CD14-positive monocyte (primary cell): ENCODE measurements at regions not wholly inside any gene's neighbourhood (a gene's known extent, or its start where the extent isn't known, plus 50 kb on each side); places are given as distances from the start of the nearest gene placed in this dataset.

Experiments used
- DNase-seq, 3 donors: peaks; one replicate each; pipeline ENCODE4 v3.0.0-alpha.2; 2011 to 2022
- H2AFZ ChIP-seq: 2 replicates; pipeline ENCODE4 v1.6.0; 2012; ENCODE audit warnings: mild to moderate bottlenecking, low read depth, low read length, inconsistent platforms; ENCODE audit not compliant: insufficient read depth, poor library complexity, severe bottlenecking
- H3K27ac ChIP-seq, 2 donors: 1 replicate in 1 of 2; 2 replicates in 1 of 2; pipeline ENCODE4 v1.5.1; 2012 to 2013; ENCODE audit warnings: low read length in 2 of 2, control low read depth in 1 of 2, inconsistent platforms in 1 of 2, low read depth in 1 of 2, mild to moderate bottlenecking in 1 of 2
- H3K27me3 ChIP-seq, 2 donors: one replicate each; pipeline versions ENCODE4 v1.6.0 to v1.6.1; 2011 to 2013; ENCODE audit warnings: low read length in 2 of 2; ENCODE audit not compliant: control insufficient read depth in 2 of 2, insufficient read depth in 2 of 2
- H3K36me3 ChIP-seq, 2 donors: replicated peaks in 1 of 2; 1 replicate in 1 of 2; 2 replicates in 1 of 2; pipeline versions ENCODE4 v1.5.1 to v1.6.1; 2012 to 2013; ENCODE audit warnings: low read length in 2 of 2, control low read depth in 1 of 2, inconsistent platforms in 1 of 2, mild to moderate bottlenecking in 1 of 2; ENCODE audit not compliant: insufficient read depth in 2 of 2, control insufficient read depth in 1 of 2
- H3K4me1 ChIP-seq, 2 donors: 1 replicate in 1 of 2; 2 replicates in 1 of 2; pipeline versions ENCODE4 v1.5.1 to v1.6.1; 2012 to 2013; ENCODE audit warnings: low read length in 2 of 2, control low read depth in 1 of 2, inconsistent platforms in 1 of 2, mild to moderate bottlenecking in 1 of 2, moderate library complexity in 1 of 2; ENCODE audit not compliant: insufficient read depth in 2 of 2, control insufficient read depth in 1 of 2
- H3K4me2 ChIP-seq: replicated peaks from 2 replicates; pipeline ENCODE3; 2012; ENCODE audit warnings: low read length, moderate library complexity, mild to moderate bottlenecking; ENCODE audit not compliant: poor library complexity, severe bottlenecking; ENCODE audit errors: extremely low read depth
- H3K4me3 ChIP-seq, 3 experiments: fragments of 200-600 bp in 1 of 3; sonication (generic) in 1 of 3; replicated peaks in 1 of 3; 1 replicate in 2 of 3; 2 replicates in 1 of 3; pipeline ENCODE4 v1.5.1; 2011 to 2013; ENCODE audit warnings: low read length in 3 of 3, mild to moderate bottlenecking in 3 of 3, control low read depth in 2 of 3, low read depth in 2 of 3, inconsistent platforms in 1 of 3, moderate library complexity in 1 of 3
- H3K79me2 ChIP-seq: 2 replicates; pipeline ENCODE4 v1.6.0; 2012; ENCODE audit warnings: mild to moderate bottlenecking, control low read depth, inconsistent platforms, low read length, moderate library complexity; ENCODE audit not compliant: insufficient read depth
- H3K9ac ChIP-seq: 2 replicates; pipeline ENCODE4 v1.6.0; 2017; ENCODE audit warnings: low read length, mild to moderate bottlenecking; ENCODE audit not compliant: insufficient read depth, poor library complexity, severe bottlenecking
- H3K9me3 ChIP-seq, 2 donors: replicated peaks in 1 of 2; 1 replicate in 1 of 2; 2 replicates in 1 of 2; pipeline versions ENCODE4 v1.5.1 to v1.6.1; 2012 to 2013; ENCODE audit warnings: low read length in 2 of 2, control low read depth in 1 of 2; ENCODE audit not compliant: control insufficient read depth in 1 of 2, insufficient read depth in 1 of 2
- H4K20me1 ChIP-seq: 2 replicates; pipeline ENCODE4 v1.6.0; 2012; ENCODE audit warnings: mild to moderate bottlenecking, low read length, control low read depth, moderate library complexity; ENCODE audit not compliant: insufficient read depth
- H3K27ac Mint-ChIP-seq, 7 donors: one replicate each; pipeline ENCODE4 v1.8.0; 2020; ENCODE audit warnings: mild to moderate bottlenecking in 7 of 7, mixed read lengths in 7 of 7, moderate library complexity in 6 of 7, inconsistent platforms in 2 of 7
- H3K27me3 Mint-ChIP-seq, 3 donors: one replicate each; pipeline ENCODE4 v1.8.0; 2021 to 2022; ENCODE audit warnings: low read depth in 3 of 3, mild to moderate bottlenecking in 3 of 3, mixed read lengths in 3 of 3, moderate library complexity in 3 of 3, inconsistent platforms in 1 of 3
- H3K36me3 Mint-ChIP-seq, 2 donors: one replicate each; pipeline ENCODE4 v1.8.0; 2020; ENCODE audit warnings: mixed read lengths in 2 of 2, inconsistent platforms in 1 of 2, mild to moderate bottlenecking in 1 of 2
- H3K4me1 Mint-ChIP-seq: one replicate; pipeline ENCODE4 v1.8.0; 2020; ENCODE audit warnings: mild to moderate bottlenecking, mixed read lengths
- H3K4me3 Mint-ChIP-seq, 2 donors: one replicate each; pipeline ENCODE4 v1.8.0; 2020; ENCODE audit warnings: mild to moderate bottlenecking in 2 of 2, mixed read lengths in 2 of 2, moderate library complexity in 1 of 2
- H3K9me3 Mint-ChIP-seq, 7 donors: one replicate each; pipeline ENCODE4 v1.8.0; 2020 to 2022; ENCODE audit warnings: mixed read lengths in 7 of 7, mild to moderate bottlenecking in 6 of 7, moderate library complexity in 6 of 7, inconsistent platforms in 2 of 7
- WGBS: methylation state at CpG from one replicate; pipeline ENCODE4 v1.1.5; 2013; ENCODE audit warnings: missing lambda C conversion rate; ENCODE audit not compliant: insufficient coverage; 5-methylcytosine and 5-hydroxymethylcytosine counted together
- intact Hi-C, 2 donors: fragments of 100-400 bp; cut with micrococcal nuclease; formaldehyde crosslinking; loops; one replicate each; pipeline versions ENCODE4 v1.15.0 to v1.15.1; 2023
- TF ChIP-seq, protein P1 (sequence below): fragments of 200-600 bp; IDR thresholded peaks from one replicate; pipeline ENCODE4 v1.8.0; 2022; ENCODE audit warnings: antibody characterized with exemption, mild to moderate bottlenecking

DNA sequence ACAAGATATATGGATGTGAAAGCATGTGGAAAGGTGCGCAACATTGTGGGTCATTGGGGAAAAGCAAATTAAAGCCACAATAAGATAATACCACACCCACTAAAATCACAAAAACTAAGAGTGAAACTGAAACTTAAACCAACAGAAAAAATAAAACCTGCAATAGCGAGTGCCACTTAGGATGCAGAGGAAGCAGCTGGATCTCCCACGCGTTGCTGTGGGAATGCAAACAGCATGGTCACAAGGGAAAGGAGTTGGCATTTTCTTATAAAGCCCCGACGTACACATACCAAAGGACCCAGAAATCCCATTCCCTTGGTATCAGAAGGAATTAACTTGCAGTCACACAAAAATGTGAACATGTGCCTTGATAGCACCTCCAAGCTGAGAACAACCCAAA is 712.0 kb downstream of the TBC1D22A start:
- H3K4me1 ChIP-seq, result no peaks in the 10 kb centered on the region
- no peak overlapping the region for H3K4me2 ChIP-seq
- H3K36me3 Mint-ChIP-seq, result no peaks in the 10 kb centered on the region
- intact Hi-C loops, result no loop called here
- 0% methylated on average over 2 of the region's 6 CpGs for WGBS
- H4K20me1 ChIP-seq, result no peaks in the 10 kb centered on the region
- no peak overlapping the region for H3K4me3 Mint-ChIP-seq
- H3K79me2 ChIP-seq, result no peaks in the 10 kb centered on the region
- H3K9me3 Mint-ChIP-seq, result peaks cover 0 to 7% (median 5%) of the 10 kb centered on the region in 7 donors
- H3K9me3 ChIP-seq, result no peaks in the 10 kb centered on the region
- no peak overlapping the region for H2AFZ ChIP-seq
- no peak overlapping the region for H3K9ac ChIP-seq
- H3K27me3 ChIP-seq, result no peaks in the 10 kb centered on the region
- no peak overlapping the region for H3K4me3 ChIP-seq
- no peaks in the 10 kb centered on the region for H3K36me3 ChIP-seq
- H3K27ac ChIP-seq, result no peak overlapping the region
- H3K4me1 Mint-ChIP-seq, result no peaks in the 10 kb centered on the region
- TF ChIP-seq, protein P1, sequence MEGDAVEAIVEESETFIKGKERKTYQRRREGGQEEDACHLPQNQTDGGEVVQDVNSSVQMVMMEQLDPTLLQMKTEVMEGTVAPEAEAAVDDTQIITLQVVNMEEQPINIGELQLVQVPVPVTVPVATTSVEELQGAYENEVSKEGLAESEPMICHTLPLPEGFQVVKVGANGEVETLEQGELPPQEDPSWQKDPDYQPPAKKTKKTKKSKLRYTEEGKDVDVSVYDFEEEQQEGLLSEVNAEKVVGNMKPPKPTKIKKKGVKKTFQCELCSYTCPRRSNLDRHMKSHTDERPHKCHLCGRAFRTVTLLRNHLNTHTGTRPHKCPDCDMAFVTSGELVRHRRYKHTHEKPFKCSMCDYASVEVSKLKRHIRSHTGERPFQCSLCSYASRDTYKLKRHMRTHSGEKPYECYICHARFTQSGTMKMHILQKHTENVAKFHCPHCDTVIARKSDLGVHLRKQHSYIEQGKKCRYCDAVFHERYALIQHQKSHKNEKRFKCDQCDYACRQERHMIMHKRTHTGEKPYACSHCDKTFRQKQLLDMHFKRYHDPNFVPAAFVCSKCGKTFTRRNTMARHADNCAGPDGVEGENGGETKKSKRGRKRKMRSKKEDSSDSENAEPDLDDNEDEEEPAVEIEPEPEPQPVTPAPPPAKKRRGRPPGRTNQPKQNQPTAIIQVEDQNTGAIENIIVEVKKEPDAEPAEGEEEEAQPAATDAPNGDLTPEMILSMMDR, result no peak
- no peak overlapping the region for H3K27ac Mint-ChIP-seq
- no peak for DNase-seq
- peaks cover 0 to 5% (median 2%) of the 10 kb centered on the region in 3 donors for H3K27me3 Mint-ChIP-seq

DNA sequence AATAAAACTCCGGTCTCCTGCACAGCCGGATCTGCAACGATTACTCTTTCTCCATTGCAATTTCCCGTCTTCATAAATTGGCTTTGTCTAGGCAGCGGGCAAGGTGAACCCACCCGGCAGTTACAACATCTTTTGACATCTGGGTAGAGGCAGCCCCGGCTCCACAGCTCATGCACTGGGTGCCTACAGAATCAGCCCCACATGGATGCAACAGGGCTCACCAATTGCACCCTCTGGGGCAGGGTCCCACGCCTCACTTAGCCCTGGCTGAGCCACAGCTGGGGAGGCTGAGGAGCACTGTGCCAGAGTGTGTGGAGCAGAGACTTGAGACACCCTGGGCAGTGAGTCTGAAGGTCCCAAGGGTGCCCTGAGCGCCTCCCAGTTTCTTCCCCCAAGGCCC is 710.2 kb downstream of the TBC1D22A start:
- H4K20me1 ChIP-seq, result no peaks in the 10 kb centered on the region
- Mint-ChIP-seq H3K27ac (no peak overlapping the region), H3K9me3 (peaks cover 0 to 9% (median 6%) of the 10 kb centered on the region in 7 donors), H3K4me1 (no peaks in the 10 kb centered on the region), H3K27me3 (peaks cover 0 to 5% (median 2%) of the 10 kb centered on the region in 3 donors), H3K4me3 (no peak overlapping the region), H3K36me3 (no peaks in the 10 kb centered on the region)
- no peak overlapping the region for H2AFZ ChIP-seq
- no peak overlapping the region for H3K9ac ChIP-seq
- H3K79me2 ChIP-seq, result no peaks in the 10 kb centered on the region
- H3K36me3 ChIP-seq, result no peaks in the 10 kb centered on the region
- no peak overlapping the region for H3K4me3 ChIP-seq
- no peaks in the 10 kb centered on the region for H3K27me3 ChIP-seq
- intact Hi-C loops, result no loop called here
- TF ChIP-seq, protein P1, result no peak
- no peaks in the 10 kb centered on the region for H3K4me1 ChIP-seq
- no peak overlapping the region for H3K27ac ChIP-seq
- WGBS, result 89% methylated on average over 8 of the region's 9 CpGs
- H3K4me2 ChIP-seq, result no peak overlapping the region
- no peak for DNase-seq
- H3K9me3 ChIP-seq, result no peaks in the 10 kb centered on the region
